ENCODE measurements at regions not wholly inside any gene's neighbourhood (a gene's known extent, or its start where the extent isn't known, plus 50 kb on each side); places are given as distances from the start of the nearest gene placed in this dataset.
"Not testable (repeated sequence)": the region's sequence is repeated elsewhere in the genome, so short reads cannot be mapped to it uniquely, and the experiment has no call there.

GRCh38 chr5:4027088-4027734 is 431.6 kb downstream of the IRX1 start:
- DNase-seq (ENCODE audit: low read depth in 1 of 2, low spot score in 1 of 2) = no peak
- no peak overlapping the region for H3K27ac ChIP-seq (replicated peaks)
- no peak overlapping the region for H3K4me3 ChIP-seq (replicated peaks; ENCODE audit: insufficient read depth, low read length)
- no peaks in the 10 kb centered on the region for H3K27me3 ChIP-seq (ENCODE audit: insufficient read depth, poor library complexity, severe bottlenecking)
- TF ChIP-seq SPI1 (IDR thresholded peaks at IDR 0.05; ENCODE audit: borderline replicate concordance, low read depth) (no peak), GABPA (IDR thresholded peaks at IDR 0.05; ENCODE audit: low read depth) (no peak), POLR2AphosphoS5 (IDR thresholded peaks at IDR 0.05; ENCODE audit: low read depth) (no peak), REST (IDR thresholded peaks at IDR 0.05; ENCODE audit: insufficient replicate concordance, low read depth) (no peak), CTCF (IDR thresholded peaks at IDR 0.05; ENCODE audit: insufficient read depth, low read length) (no peak)

- no peak overlapping the region for H3K27ac ChIP-seq (replicated peaks)
- no peaks in the 10 kb centered on the region for H3K27me3 ChIP-seq (ENCODE audit: insufficient read depth, poor library complexity, severe bottlenecking)
- no peak for TF ChIP-seq REST (IDR thresholded peaks at IDR 0.05; ENCODE audit: insufficient replicate concordance, low read depth)
- no peak for TF ChIP-seq POLR2AphosphoS5 (IDR thresholded peaks at IDR 0.05; ENCODE audit: low read depth)
- TF ChIP-seq GABPA (IDR thresholded peaks at IDR 0.05; ENCODE audit: low read depth) = no peak
- no peak for TF ChIP-seq CTCF (IDR thresholded peaks at IDR 0.05; ENCODE audit: insufficient read depth, low read length)
- no peak for TF ChIP-seq SPI1 (IDR thresholded peaks at IDR 0.05; ENCODE audit: borderline replicate concordance, low read depth)
- no peak overlapping the region for H3K4me3 ChIP-seq (replicated peaks; ENCODE audit: insufficient read depth, low read length)
- DNase-seq (ENCODE audit: low read depth in 1 of 2, low spot score in 1 of 2) = no peak
These were observed 432.8 kb downstream of the IRX1 start for GRCh38 chr5:4028384-4028783.

- not testable (repeated sequence) for H3K27ac ChIP-seq (replicated peaks); H3K27me3 ChIP-seq (ENCODE audit: insufficient read depth, poor library complexity, severe bottlenecking); H3K4me3 ChIP-seq (replicated peaks; ENCODE audit: insufficient read depth, low read length); DNase-seq (ENCODE audit: low read depth in 1 of 2, low spot score in 1 of 2)
These were observed 437.9 kb downstream of the IRX1 start for GRCh38 chr5:4033546-4033945.

GRCh38 chr5:4036861-4037260 is 441.2 kb downstream of the IRX1 start:
- Histone ChIP-seq H3K4me3 (replicated peaks; ENCODE audit: insufficient read depth, low read length) (no peak overlapping the region), H3K27ac (replicated peaks) (no peak overlapping the region), H3K27me3 (ENCODE audit: insufficient read depth, poor library complexity, severe bottlenecking) (no peaks in the 10 kb centered on the region)
- TF ChIP-seq GABPA (IDR thresholded peaks at IDR 0.05; ENCODE audit: low read depth) (no peak), SPI1 (IDR thresholded peaks at IDR 0.05; ENCODE audit: borderline replicate concordance, low read depth) (no peak)
- no peak for DNase-seq (ENCODE audit: low read depth in 1 of 2, low spot score in 1 of 2)

GRCh38 chr5:4038994-4039393 is 443.4 kb downstream of the IRX1 start:
- H3K4me3 ChIP-seq (replicated peaks; ENCODE audit: insufficient read depth, low read length) = no peak overlapping the region
- H3K27ac ChIP-seq (replicated peaks) = no peak overlapping the region
- TF ChIP-seq GABPA (IDR thresholded peaks at IDR 0.05; ENCODE audit: low read depth) (no peak), REST (IDR thresholded peaks at IDR 0.05; ENCODE audit: insufficient replicate concordance, low read depth) (no peak), POLR2AphosphoS5 (IDR thresholded peaks at IDR 0.05; ENCODE audit: low read depth) (no peak), SPI1 (IDR thresholded peaks at IDR 0.05; ENCODE audit: borderline replicate concordance, low read depth) (no peak), CTCF (IDR thresholded peaks at IDR 0.05; ENCODE audit: insufficient read depth, low read length) (no peak)
- no peak for DNase-seq (ENCODE audit: low read depth in 1 of 2, low spot score in 1 of 2)
- H3K27me3 ChIP-seq (ENCODE audit: insufficient read depth, poor library complexity, severe bottlenecking) = no peaks in the 10 kb centered on the region
